HG02870 (cell line): ENCODE measurements at regions not wholly inside any gene's neighbourhood (a gene's known extent, or its start where the extent isn't known, plus 50 kb on each side); places are given as distances from the start of the nearest gene placed in this dataset.

Experiments used
- ATAC-seq: cut with Tn5 transposase; IDR thresholded peaks from one replicate; pipeline ENCODE4 v1.9.1; 2021; ENCODE audit warnings: mild to moderate bottlenecking, moderate library complexity; ENCODE audit not compliant: unreplicated experiment

- no peak for ATAC-seq
These were observed 295.0 kb downstream of the CAAP1 start for GRCh38 chr9:26597542-26598149.

GRCh38 chr9:26579056-26579455, 313.5 kb downstream of the CAAP1 start:
- ATAC-seq: no peak

GRCh38 chr9:26574898-26575440, 317.6 kb downstream of the CAAP1 start:
- no peak for ATAC-seq

DNA sequence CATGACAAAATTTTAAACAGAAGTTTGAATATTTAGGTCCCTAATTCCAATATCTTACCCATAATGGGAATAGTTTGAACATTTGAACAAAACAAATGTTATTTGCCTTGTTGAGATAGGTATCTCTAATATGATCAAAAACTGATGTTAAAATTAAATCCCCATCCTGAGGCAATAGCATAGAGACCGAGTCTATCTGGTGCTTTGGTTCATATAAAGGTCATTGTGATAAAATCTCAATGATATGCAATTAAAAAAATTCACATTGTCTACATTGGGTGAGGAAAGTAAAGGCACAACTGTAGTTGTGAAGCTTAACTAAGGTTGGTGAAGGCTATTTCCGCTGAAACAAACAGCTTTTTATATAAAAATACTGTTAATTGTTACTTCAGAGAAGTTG, 318.3 kb downstream of the CAAP1 start:
- ATAC-seq: no peak

GRCh38 chr9:26567976-26568375, 324.6 kb downstream of the CAAP1 start:
- no peak for ATAC-seq

- ATAC-seq: no peak
These were observed 326.5 kb downstream of the CAAP1 start for GRCh38 chr9:26566141-26566540.

DNA sequence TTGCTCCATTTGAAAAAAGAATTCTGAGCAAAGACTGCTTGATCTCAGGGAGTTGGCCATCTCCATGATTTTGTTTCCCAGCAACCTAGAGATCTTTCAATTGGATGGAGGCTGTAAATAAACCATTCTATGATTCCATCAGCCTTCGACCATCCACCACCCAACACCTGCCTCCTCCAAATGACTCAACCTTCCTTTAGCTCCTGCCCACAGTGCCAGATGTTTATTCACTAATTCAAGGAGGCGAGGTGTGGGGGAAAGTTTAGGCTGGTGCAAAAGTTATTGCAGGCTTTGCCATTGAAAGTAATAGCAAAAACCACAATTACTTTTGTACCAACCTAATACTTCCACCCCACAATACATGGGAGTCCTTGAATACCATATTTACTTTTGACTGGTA, 327.5 kb downstream of the CAAP1 start:
- ATAC-seq: no peak

DNA sequence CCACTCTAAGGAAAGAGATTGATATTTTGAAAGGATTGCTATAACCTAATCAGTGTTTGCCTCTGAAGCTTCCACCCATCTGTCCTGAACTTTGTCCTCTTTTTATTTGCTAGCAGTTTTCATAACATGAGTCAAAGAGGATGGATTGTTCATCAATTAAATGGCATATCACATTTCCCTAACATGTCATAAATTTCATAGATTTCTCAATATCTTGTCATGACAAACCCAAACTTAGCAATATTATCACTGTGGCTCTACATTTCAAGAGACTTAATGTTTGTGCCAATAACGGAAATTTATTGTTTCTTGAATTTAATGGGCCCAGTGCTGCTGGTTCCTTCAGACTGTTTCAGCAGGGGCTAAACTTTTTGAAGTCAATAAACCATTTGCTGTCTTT, 330.3 kb downstream of the CAAP1 start:
- ATAC-seq: no peak

DNA sequence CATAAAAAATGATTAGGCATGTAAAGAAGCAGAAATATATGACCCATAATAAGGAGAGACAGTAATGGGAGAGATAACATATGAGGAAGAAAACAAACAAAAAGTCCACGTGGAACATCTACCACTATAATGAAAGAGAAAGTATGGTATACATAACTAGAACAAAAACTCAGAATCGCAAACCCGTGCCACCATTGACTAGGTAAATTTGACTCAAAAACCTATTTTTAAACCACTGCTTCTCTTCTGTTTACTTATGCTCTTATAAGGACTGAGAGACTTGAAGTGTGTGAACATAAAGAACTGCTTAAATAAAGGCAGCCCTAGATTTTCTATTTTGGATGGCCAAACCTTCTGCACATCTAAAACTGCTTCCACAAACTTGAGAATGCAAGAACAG, 330.7 kb downstream of the CAAP1 start:
- ATAC-seq: no peak

DNA sequence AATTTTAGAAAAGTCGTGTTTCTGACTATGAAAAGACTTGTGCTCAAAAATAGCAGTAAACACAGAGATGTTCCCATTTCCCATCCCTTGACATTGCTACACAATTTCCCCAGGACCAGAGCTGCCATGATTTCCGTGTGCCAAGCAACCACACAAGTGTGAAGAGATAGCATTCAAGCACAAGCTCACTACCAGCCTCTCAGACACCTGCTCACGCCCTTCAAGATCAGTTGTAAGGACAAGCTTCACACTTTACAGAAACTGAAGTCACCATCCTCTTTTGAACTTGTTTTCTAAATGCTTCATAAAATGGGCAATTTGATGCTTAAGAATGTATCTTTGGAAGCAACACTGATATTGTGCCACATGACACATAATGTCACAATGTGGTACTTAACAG, 333.1 kb downstream of the CAAP1 start:
- no peak for ATAC-seq

DNA sequence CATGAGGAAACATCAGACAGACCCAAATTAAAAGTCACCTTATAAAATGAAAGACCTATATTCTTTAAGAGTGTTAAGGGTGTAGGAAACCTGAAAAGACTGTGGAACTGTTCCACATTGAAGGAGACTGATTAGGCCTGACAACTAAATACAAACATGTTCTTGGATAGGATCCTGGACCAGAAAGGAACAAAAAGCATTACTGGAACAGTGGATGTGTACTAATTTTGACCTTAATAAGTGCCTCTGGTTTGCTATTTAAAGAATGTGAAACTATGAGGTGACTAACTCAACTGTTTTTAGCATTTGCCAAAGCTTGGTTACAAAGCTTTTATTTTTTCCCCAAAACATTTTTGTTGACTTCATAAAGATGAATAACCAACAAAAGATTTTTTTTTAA, 340.6 kb downstream of the CAAP1 start:
- no peak for ATAC-seq

DNA sequence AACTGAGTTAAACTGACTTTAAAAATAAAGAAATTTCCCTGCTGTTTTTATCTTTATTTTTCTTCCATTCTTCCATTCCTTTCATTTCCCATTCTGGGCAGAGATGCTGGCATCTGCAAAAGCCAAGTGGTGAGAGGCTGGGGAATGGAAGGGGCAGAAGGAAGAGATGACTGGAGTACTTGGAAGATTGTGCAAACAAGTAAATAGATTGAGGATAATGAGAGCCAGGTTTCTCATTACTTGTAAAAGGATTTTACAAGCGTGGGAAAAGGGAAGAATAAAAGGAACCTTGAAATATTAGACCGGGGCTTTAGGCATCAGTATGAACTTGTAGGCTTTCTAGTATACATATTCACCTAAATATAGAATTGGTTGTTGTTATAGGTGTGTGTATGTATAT, 341.2 kb downstream of the CAAP1 start:
- ATAC-seq: no peak

DNA sequence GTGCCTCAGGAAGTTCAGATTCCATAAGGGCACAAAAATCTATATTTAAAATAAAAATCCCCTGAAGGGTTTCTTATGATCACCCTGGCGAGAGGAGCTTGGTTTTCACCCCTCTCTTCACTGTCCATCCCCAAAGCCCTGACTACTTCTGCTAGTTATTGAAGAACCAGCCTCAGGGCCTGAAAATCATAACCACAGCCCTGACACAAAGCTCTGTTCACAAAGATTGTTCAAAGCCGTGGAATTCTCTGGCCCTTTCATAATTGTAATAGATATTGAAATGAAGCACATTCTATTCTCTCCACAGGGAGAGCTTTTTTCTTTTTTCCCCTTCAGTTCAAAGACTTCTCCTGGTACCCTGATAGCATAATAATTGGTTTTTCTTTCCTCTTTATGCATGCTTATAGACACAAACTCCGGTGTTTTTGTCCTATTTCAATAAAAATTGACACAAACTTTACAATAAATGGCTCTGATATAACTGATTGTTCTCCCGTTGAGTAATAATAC, 343.8 kb downstream of the CAAP1 start:
- ATAC-seq: no peak

- ATAC-seq: no peak
These were observed 352.6 kb downstream of the CAAP1 start for GRCh38 chr9:26539867-26540493.

DNA sequence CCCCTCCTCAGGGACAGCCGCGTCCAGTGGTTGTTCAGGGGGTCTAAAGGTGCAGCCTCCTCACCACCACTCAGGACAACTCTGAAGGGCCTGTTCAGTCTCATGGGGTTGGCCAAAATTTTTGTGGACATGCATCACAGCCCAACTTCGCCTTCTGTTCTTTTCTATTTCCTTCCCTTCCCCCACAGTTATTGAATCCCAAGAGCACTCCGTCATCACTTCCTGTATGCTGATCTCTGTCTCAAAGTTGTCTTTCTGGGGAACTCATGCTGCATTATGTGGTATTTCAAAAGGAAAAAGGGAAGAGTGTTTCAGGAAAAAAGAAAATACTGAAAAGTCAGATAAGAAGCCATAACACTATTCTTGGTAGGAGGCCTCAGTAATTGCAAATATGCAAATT, 355.4 kb downstream of the CAAP1 start:
- no peak for ATAC-seq

GRCh38 chr9:26535151-26535550, 357.5 kb downstream of the CAAP1 start:
- no peak for ATAC-seq

DNA sequence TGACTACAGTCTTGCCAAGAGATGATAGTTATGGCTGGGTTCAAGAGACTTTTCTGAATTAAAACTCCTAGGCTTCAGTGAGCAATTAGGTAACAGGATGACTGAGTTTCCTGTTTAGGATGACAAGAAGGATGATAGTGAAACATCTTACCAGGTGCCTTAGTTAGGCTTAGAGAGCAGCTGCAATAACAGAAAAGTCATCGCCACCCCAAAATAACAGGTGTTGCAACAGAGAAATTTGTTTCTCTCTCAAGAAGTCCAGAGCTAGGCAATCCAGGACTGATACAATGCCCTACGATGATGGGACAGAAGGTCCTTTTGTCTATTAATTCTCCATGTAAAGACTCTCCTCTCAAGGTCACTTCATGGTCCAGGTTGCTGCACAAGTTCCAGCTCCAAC, 361.8 kb downstream of the CAAP1 start:
- ATAC-seq: no peak

DNA sequence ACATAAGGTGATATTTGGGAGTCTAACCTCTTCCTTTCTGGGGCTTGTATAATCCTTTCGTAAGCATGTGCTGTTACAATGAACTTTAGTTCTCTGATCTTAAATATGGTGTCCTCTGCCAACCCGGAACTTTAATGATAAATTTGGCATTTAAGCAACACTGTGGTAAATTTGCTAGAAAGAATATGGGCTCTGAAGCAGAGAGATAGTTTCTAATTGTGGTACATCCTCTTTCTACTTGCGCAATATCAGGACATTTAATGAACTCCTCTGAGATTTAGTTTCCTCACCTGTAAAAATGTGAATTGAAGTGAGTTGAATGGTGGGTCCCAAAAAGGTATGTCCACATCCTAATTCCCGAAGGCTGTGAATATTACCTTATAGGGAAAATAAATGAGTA, 364.7 kb downstream of the CAAP1 start:
- no peak for ATAC-seq

- ATAC-seq: no peak
These were observed 368.3 kb downstream of the CAAP1 start for GRCh38 chr9:26524267-26524666.

- ATAC-seq: no peak
These were observed 369.0 kb downstream of the CAAP1 start for GRCh38 chr9:26523577-26523976.

DNA sequence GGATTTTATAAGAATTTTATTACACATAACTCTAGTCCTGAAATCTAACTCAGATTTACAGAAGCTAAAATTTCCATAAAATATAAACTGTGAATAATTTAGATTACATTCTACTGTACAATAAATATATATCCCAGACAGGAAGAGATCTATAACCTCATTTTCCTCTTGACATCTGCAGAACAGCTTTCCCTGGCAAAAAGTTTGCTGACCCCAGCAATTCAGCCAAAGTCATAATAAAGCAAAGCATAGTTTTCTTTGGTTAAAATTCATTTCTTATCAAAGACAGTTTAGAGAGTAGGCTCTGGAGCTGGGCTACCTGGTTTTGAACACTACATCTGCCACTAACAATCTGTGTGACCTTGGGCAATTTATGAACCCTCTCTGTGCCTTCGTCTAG, 372.5 kb downstream of the CAAP1 start:
- no peak for ATAC-seq

- no peak for ATAC-seq
These were observed 375.7 kb downstream of the CAAP1 start for GRCh38 chr9:26516773-26517343.
